Kidney (tissue), 13 donors: ENCODE measurements at regions not wholly inside any gene's neighbourhood (a gene's known extent, or its start where the extent isn't known, plus 50 kb on each side); places are given as distances from the start of the nearest gene placed in this dataset.

Experiments
- DNase-seq, 5 donors: peaks; one replicate each; pipeline ENCODE4 v3.0.0-alpha.2; 2013 to 2020
- FAIRE-seq: peaks from 2 replicates; lab custom pipeline; 2012; peaks lifted over from hg19 to GRCh38; lab: Jason Lieb, UNC
- H3K27ac ChIP-seq, 2 donors: one replicate each; pipeline ENCODE4 v1.7.0; 2013; ENCODE audit warnings: low read depth in 2 of 2, low read length in 2 of 2, inconsistent platforms in 1 of 2
- H3K27me3 ChIP-seq: one replicate; pipeline ENCODE4 v1.7.1; 2013; ENCODE audit warnings: low read length, inconsistent platforms; ENCODE audit not compliant: control insufficient read depth, insufficient read depth
- H3K36me3 ChIP-seq, 3 donors: one replicate each; pipeline versions ENCODE4 v1.7.0 to v1.7.1; 2013; ENCODE audit warnings: low read length in 3 of 3, control low read depth in 1 of 3, inconsistent platforms in 1 of 3; ENCODE audit not compliant: insufficient read depth in 3 of 3, control insufficient read depth in 2 of 3
- H3K4me1 ChIP-seq, 3 donors: one replicate each; pipeline versions ENCODE4 v1.7.0 to v1.7.1; 2013; ENCODE audit warnings: low read length in 3 of 3, inconsistent platforms in 1 of 3, low read depth in 1 of 3; ENCODE audit not compliant: control insufficient read depth in 2 of 3, insufficient read depth in 2 of 3
- H3K4me3 ChIP-seq, 3 donors: one replicate each; pipeline versions ENCODE4 v1.7.0 to v1.8.1; 2013; ENCODE audit warnings: low read length in 3 of 3, control low read depth in 1 of 3, inconsistent platforms in 1 of 3
- H3K9ac ChIP-seq, 3 donors: one replicate each; pipeline versions ENCODE4 v1.7.0 to v1.7.1; 2013; ENCODE audit warnings: low read length in 3 of 3, control low read depth in 1 of 3, inconsistent platforms in 1 of 3
- H3K9me3 ChIP-seq, 3 donors: one replicate each; pipeline versions ENCODE4 v1.7.0 to v1.7.1; 2013; ENCODE audit warnings: low read length in 3 of 3, control low read depth in 1 of 3, inconsistent platforms in 1 of 3; ENCODE audit not compliant: control insufficient read depth in 2 of 3, insufficient read depth in 1 of 3
- intact Hi-C: fragments of 100-400 bp; cut with DNase I; formaldehyde crosslinking; loops from one replicate; pipeline ENCODE4 v1.11.1; 2022
- TF ChIP-seq, protein P1 (sequence below): IDR thresholded peaks from 3 replicates; pipeline ENCODE4 v1.5.1; 2012; ENCODE audit warnings: mild to moderate bottlenecking, moderate library complexity, borderline replicate concordance; ENCODE audit not compliant: insufficient read depth; ENCODE audit errors: extremely low read depth
- donor health status: control.
- donor health status: control.
- donor health status: control.
- donor health status: control.
- donor health status: control.
- donor health status: DM: yes; HTN: yes; CAD: no.
- donor health status: Normal renal cell carcinoma (clear cell type).

DNA sequence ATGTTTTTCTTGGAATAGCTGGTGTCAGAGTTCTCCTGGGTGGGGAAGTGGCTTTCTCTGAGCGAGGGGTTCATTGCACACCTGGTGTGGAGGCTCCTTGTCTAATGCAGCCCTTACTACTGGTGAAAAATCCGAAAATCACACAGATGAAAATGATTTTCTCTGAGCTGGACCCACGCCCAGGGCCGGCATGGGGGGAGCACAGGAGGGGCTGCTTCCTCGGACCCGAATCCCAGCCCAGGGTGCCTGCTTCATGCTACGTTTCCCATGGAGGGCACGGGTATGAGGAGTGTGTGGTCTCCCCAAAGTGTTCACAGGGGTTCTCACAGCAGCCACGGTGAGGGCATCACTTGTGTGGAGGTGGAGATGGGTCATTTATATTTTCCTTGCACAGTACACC is 288.0 kb upstream of the HDAC4 start:
- Histone ChIP-seq H3K9ac (no peak overlapping the region), H3K4me1 (peaks cover 0 to 2% (median 0%) of the 10 kb centered on the region in 3 donors), H3K27ac (no peak overlapping the region), H3K36me3 (no peaks in the 10 kb centered on the region), H3K9me3 (no peaks in the 10 kb centered on the region), H3K27me3 (no peaks in the 10 kb centered on the region), H3K4me3 (no peak overlapping the region)
- DNase-seq (peak in 1 of 5 donors; percentile 21), FAIRE-seq (no peak)
- intact Hi-C loops = no loop called here
- TF ChIP-seq, protein P1, sequence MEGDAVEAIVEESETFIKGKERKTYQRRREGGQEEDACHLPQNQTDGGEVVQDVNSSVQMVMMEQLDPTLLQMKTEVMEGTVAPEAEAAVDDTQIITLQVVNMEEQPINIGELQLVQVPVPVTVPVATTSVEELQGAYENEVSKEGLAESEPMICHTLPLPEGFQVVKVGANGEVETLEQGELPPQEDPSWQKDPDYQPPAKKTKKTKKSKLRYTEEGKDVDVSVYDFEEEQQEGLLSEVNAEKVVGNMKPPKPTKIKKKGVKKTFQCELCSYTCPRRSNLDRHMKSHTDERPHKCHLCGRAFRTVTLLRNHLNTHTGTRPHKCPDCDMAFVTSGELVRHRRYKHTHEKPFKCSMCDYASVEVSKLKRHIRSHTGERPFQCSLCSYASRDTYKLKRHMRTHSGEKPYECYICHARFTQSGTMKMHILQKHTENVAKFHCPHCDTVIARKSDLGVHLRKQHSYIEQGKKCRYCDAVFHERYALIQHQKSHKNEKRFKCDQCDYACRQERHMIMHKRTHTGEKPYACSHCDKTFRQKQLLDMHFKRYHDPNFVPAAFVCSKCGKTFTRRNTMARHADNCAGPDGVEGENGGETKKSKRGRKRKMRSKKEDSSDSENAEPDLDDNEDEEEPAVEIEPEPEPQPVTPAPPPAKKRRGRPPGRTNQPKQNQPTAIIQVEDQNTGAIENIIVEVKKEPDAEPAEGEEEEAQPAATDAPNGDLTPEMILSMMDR = no peak

DNA sequence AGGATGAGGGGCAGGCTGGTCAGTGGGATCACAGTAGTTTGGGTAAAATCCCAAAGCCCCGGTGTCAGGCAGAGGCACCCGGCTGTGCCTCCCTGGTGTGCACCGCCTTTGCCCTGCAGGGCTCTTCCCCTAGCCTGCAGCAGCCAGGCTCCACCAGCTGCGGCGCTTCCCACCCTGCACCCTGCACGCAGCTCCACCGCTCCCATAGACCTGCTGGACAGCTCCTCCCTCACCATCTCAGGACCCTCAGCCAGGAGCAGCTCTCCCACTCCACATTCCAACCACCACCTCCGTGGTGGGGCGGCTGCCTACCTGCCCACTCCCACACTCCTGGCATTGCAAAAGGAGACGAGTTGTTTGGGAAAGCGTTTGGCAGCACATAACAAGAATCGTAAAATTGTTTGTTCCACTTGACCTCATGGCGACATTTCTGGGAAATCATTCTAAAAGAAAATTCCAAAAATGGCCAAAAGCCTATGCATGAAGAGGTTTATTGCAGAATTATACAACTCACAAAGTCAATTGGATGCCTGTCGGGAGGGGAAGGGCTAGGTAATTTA is 287.4 kb upstream of the HDAC4 start:
- intact Hi-C loops = no loop called here
- TF ChIP-seq, protein P1 = no peak
- Histone ChIP-seq H3K27me3 (no peaks in the 10 kb centered on the region), H3K9ac (no peak overlapping the region), H3K36me3 (no peaks in the 10 kb centered on the region), H3K27ac (no peak overlapping the region), H3K4me3 (no peak overlapping the region), H3K9me3 (peaks cover 0 to under 1% (median 0%) of the 10 kb centered on the region in 3 donors), H3K4me1 (peaks cover 0 to 2% (median 0%) of the 10 kb centered on the region in 3 donors)
- FAIRE-seq (no peak), DNase-seq (peak in 4 of 5 donors; percentile 70 to 80 (median 78))

DNA sequence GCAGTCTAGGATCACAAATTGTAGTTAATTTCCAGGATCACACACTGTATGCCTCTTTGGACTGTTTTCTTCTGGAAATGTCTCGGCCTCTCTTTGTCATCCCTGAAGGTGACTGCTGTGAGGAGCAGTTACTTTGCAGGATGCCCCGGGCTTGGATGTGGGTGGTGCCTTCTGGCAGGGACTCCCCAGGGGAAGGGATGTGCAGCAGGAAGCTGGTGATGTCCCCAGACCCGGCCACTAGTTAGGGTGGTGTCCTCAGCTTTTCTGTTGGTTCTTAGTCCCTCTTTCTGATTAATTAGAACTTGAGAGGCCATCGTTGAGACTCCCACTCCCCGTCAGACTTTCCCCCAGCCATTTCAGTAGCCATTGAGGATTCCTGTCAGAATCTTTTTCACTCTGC is 286.6 kb upstream of the HDAC4 start:
- no peak overlapping the region for H3K27ac ChIP-seq
- peaks cover 0 to 2% (median 0%) of the 10 kb centered on the region in 3 donors for H3K4me1 ChIP-seq
- peaks cover 0 to 4% (median 2%) of the 10 kb centered on the region in 3 donors for H3K9me3 ChIP-seq
- no peaks in the 10 kb centered on the region for H3K27me3 ChIP-seq
- no peak for FAIRE-seq
- no peak overlapping the region for H3K4me3 ChIP-seq
- H3K36me3 ChIP-seq = no peaks in the 10 kb centered on the region
- peak in 1 of 5 donors; percentile 15 for DNase-seq
- H3K9ac ChIP-seq = no peak overlapping the region
- intact Hi-C loops = no loop called here
- TF ChIP-seq, protein P1 = no peak

DNA sequence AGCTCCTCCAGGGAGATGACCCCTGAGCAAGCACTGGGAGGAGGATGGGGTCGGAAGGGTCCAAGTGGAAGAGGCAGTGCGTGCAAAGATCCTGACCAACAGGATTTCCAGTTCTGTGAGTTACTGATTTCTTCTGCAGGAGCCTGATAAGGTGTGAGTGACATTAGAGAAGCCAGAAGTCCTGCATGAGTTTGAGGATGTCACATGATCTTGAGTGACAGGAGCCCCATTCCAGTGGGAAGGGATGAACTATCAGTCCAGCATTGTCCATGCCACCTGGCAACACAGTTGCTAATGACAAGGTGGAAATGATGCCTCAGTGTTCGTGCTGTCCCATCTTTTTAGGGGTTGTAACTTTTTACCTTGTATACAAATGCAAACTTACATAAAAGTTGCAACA is 285.1 kb upstream of the HDAC4 start:
- FAIRE-seq (no peak), DNase-seq (no peak)
- H3K9ac ChIP-seq = no peak overlapping the region
- peaks cover 0 to 8% (median 2%) of the 10 kb centered on the region in 3 donors for H3K9me3 ChIP-seq
- TF ChIP-seq, protein P1 = no peak
- H3K27me3 ChIP-seq = no peaks in the 10 kb centered on the region
- intact Hi-C loops = no loop called here
- H3K4me1 ChIP-seq = peaks cover 0 to 2% (median 0%) of the 10 kb centered on the region in 3 donors
- no peak overlapping the region for H3K4me3 ChIP-seq
- H3K27ac ChIP-seq = no peak overlapping the region
- H3K36me3 ChIP-seq = no peaks in the 10 kb centered on the region
